HG02885 (cell line): ENCODE measurements at regions not wholly inside any gene's neighbourhood (a gene's known extent, or its start where the extent isn't known, plus 50 kb on each side); places are given as distances from the start of the nearest gene placed in this dataset.
"Not testable (repeated sequence)": the region's sequence is repeated elsewhere in the genome, so short reads cannot be mapped to it uniquely, and the experiment has no call there.

Experiments used
- ATAC-seq: cut with Tn5 transposase; IDR thresholded peaks from one replicate; pipeline ENCODE4 v1.9.1; 2021; ENCODE audit warnings: mild to moderate bottlenecking; ENCODE audit not compliant: unreplicated experiment, poor library complexity

GRCh38 chr18:1599196-1599595 is 694.5 kb downstream of the ADCYAP1 start:
- ATAC-seq, result no peak

- no peak for ATAC-seq
Observed at GRCh38 chr18:1604751-1605150, 700.1 kb downstream of the ADCYAP1 start.

GRCh38 chr18:1618364-1618763 is 713.7 kb downstream of the ADCYAP1 start:
- no peak for ATAC-seq

GRCh38 chr18:1619507-1619906 is 714.8 kb downstream of the ADCYAP1 start:
- no peak for ATAC-seq

- no peak for ATAC-seq
Observed at GRCh38 chr18:1624612-1625011, 719.9 kb downstream of the ADCYAP1 start.

GRCh38 chr18:1627494-1627893 is 722.8 kb downstream of the ADCYAP1 start:
- no peak for ATAC-seq

GRCh38 chr18:1648712-1649111 is 744.0 kb downstream of the ADCYAP1 start:
- no peak for ATAC-seq

GRCh38 chr18:1652018-1652417 is 747.3 kb downstream of the ADCYAP1 start:
- ATAC-seq, result no peak

GRCh38 chr18:1653873-1654272 is 749.2 kb downstream of the ADCYAP1 start:
- ATAC-seq, result no peak

GRCh38 chr18:1657876-1658275 is 753.2 kb downstream of the ADCYAP1 start:
- ATAC-seq, result no peak

- ATAC-seq, result no peak
Observed at GRCh38 chr18:1658908-1659566, 754.4 kb downstream of the ADCYAP1 start.

- peak; percentile 71 for ATAC-seq
Observed at GRCh38 chr18:1663879-1664705, 759.4 kb downstream of the ADCYAP1 start.

GRCh38 chr18:1665079-1665478 is 760.4 kb downstream of the ADCYAP1 start:
- no peak for ATAC-seq

GRCh38 chr18:1668279-1668678 is 763.6 kb downstream of the ADCYAP1 start:
- no peak for ATAC-seq

GRCh38 chr18:1671710-1672109 is 767.0 kb downstream of the ADCYAP1 start:
- not testable (repeated sequence) for ATAC-seq

- no peak for ATAC-seq
Observed at GRCh38 chr18:1676387-1676786, 771.7 kb downstream of the ADCYAP1 start.

GRCh38 chr18:1680108-1680507 is 775.4 kb downstream of the ADCYAP1 start:
- ATAC-seq, result no peak

GRCh38 chr18:1691863-1692262 is 787.2 kb downstream of the ADCYAP1 start:
- no peak for ATAC-seq

GRCh38 chr18:1708006-1708405 is 803.3 kb downstream of the ADCYAP1 start:
- ATAC-seq, result no peak

- ATAC-seq, result no peak
Observed at GRCh38 chr18:1710114-1710513, 805.4 kb downstream of the ADCYAP1 start.

- ATAC-seq, result no peak
Observed at GRCh38 chr18:1732143-1732542, 827.5 kb downstream of the ADCYAP1 start.

- ATAC-seq, result no peak
Observed at GRCh38 chr18:1746131-1746530, 825.2 kb downstream of the METTL4 start.
